IMR-90 (cell line): ENCODE measurements at regions not wholly inside any gene's neighbourhood (a gene's known extent, or its start where the extent isn't known, plus 50 kb on each side); places are given as distances from the start of the nearest gene placed in this dataset.

Experiments used
- ATAC-seq: fragments of 200-7000 bp; cut with Tn5 transposase; 2 replicates; pipeline ENCODE4 v1.9.1; 2020; ENCODE audit warnings: low read depth, mild to moderate bottlenecking, moderate library complexity
- BruUV-seq: library from RNA; stranded (reverse); fragments of 400-500 nt; replicated peaks from 2 replicates; lab custom pipeline; 2021; lab: Mats Ljungman, UMichigan
- CTCF ChIA-PET: fragments of 300-600 bp; formaldehyde crosslinking; extraction: SDS; loops from one replicate; lab custom pipeline; 2021; ENCODE audit warnings: antibody characterized with exemption; lab: Yijun Ruan, JAX
- POLR2A ChIA-PET: fragments of 300-600 bp; sonication (Branson Sonifier 250); formaldehyde crosslinking; loops from one replicate; lab custom pipeline; 2022; ENCODE audit warnings: antibody characterized with exemption; ENCODE audit not compliant: unreplicated experiment; lab: Charles Lee
- DNase-seq: peaks from one replicate; pipeline ENCODE4 v3.0.0; 2013
- H2AFZ ChIP-seq: replicated peaks from 2 replicates; pipeline ENCODE3; 2013; ENCODE audit warnings: low read length, mild to moderate bottlenecking; ENCODE audit not compliant: poor library complexity
- H2AK5ac ChIP-seq: 2 replicates; pipeline ENCODE4 v1.6.1; 2013; ENCODE audit warnings: low read depth, low read length, inconsistent platforms
- H2AK9ac ChIP-seq: replicated peaks from 2 replicates; pipeline ENCODE3; 2013; ENCODE audit warnings: mild to moderate bottlenecking, low read depth, low read length, moderate library complexity; ENCODE audit not compliant: poor library complexity
- H2BK120ac ChIP-seq: 2 replicates; pipeline ENCODE4 v1.6.1; 2013; ENCODE audit warnings: low read depth, low read length, inconsistent platforms
- H2BK15ac ChIP-seq: 3 replicates; pipeline ENCODE4 v1.6.1; 2013; ENCODE audit warnings: low read depth, low read length, inconsistent platforms
- H2BK20ac ChIP-seq: 2 replicates; pipeline ENCODE4 v1.6.1; 2013; ENCODE audit warnings: low read depth, mild to moderate bottlenecking, inconsistent platforms, low read length, moderate library complexity
- H2BK5ac ChIP-seq: 2 replicates; pipeline ENCODE4 v1.6.1; 2013; ENCODE audit warnings: mild to moderate bottlenecking, low read depth, low read length, inconsistent platforms; ENCODE audit not compliant: poor library complexity, severe bottlenecking
- H3K14ac ChIP-seq: replicated peaks from 2 replicates; pipeline ENCODE4 v1.6.1; 2013; ENCODE audit warnings: low read depth, low read length, inconsistent platforms
- H3K18ac ChIP-seq: 2 replicates; pipeline ENCODE4 v1.6.1; 2013; ENCODE audit warnings: low read depth, low read length, control low read depth
- H3K23ac ChIP-seq: 2 replicates; pipeline ENCODE4 v1.6.1; 2013; ENCODE audit warnings: low read depth, low read length, inconsistent platforms
- H3K27ac ChIP-seq: 2 replicates; pipeline ENCODE4 v1.5.1; 2013; ENCODE audit warnings: mild to moderate bottlenecking, control low read depth, low read length; ENCODE audit not compliant: insufficient read depth
- H3K27me3 ChIP-seq: 2 replicates; pipeline ENCODE4 v1.6.1; 2013; ENCODE audit warnings: low read length; ENCODE audit not compliant: control insufficient read depth, insufficient read depth
- H3K36me3 ChIP-seq: 2 replicates; pipeline ENCODE4 v1.6.1; 2013; ENCODE audit warnings: low read length, mixed read lengths; ENCODE audit not compliant: control insufficient read depth, insufficient read depth
- H3K4ac ChIP-seq: 2 replicates; pipeline ENCODE4 v1.6.1; 2013; ENCODE audit warnings: low read depth, low read length, inconsistent platforms
- H3K4me1 ChIP-seq: 2 replicates; pipeline ENCODE4 v1.6.1; 2013; ENCODE audit warnings: low read length, mixed read lengths; ENCODE audit not compliant: control insufficient read depth, insufficient read depth
- H3K4me2 ChIP-seq: 2 replicates; pipeline ENCODE4 v1.6.1; 2013; ENCODE audit warnings: low read depth, mild to moderate bottlenecking, control low read depth, low read length, moderate library complexity
- H3K4me3 ChIP-seq: 2 replicates; pipeline ENCODE4 v1.5.1; 2013; ENCODE audit warnings: low read depth, mild to moderate bottlenecking, control low read depth, low read length, moderate library complexity; ENCODE audit not compliant: insufficient read depth
- H3K56ac ChIP-seq: 2 replicates; pipeline ENCODE4 v1.6.1; 2013; ENCODE audit warnings: low read length, inconsistent platforms; ENCODE audit not compliant: insufficient read depth; ENCODE audit errors: extremely low read depth
- H3K79me1 ChIP-seq, 2 experiments: 2 replicates each; pipeline ENCODE4 v1.6.1; 2013; ENCODE audit warnings: low read length in 2 of 2, inconsistent platforms in 1 of 2, low read depth in 1 of 2
- H3K9ac ChIP-seq: 2 replicates; pipeline ENCODE4 v1.6.1; 2013; ENCODE audit warnings: low read depth, low read length, control low read depth
- H3K9me1 ChIP-seq: 2 replicates; pipeline ENCODE4 v1.6.1; 2013; ENCODE audit warnings: low read length, inconsistent platforms; ENCODE audit not compliant: insufficient read depth
- H3K9me3 ChIP-seq: 2 replicates; pipeline ENCODE4 v1.6.1; 2013; ENCODE audit warnings: low read length; ENCODE audit not compliant: control insufficient read depth, insufficient read depth
- H4K20me1 ChIP-seq: 2 replicates; pipeline ENCODE4 v1.6.1; 2013; ENCODE audit warnings: low read length, inconsistent platforms; ENCODE audit not compliant: insufficient read depth
- H4K5ac ChIP-seq: 2 replicates; pipeline ENCODE4 v1.6.1; 2013; ENCODE audit warnings: mild to moderate bottlenecking, low read depth, low read length, control low read depth
- H4K8ac ChIP-seq, 2 experiments: 2 replicates each; pipeline ENCODE4 v1.6.1; 2013; ENCODE audit warnings: low read depth in 2 of 2, low read length in 2 of 2, control low read depth in 1 of 2, inconsistent platforms in 1 of 2
- H4K91ac ChIP-seq: 2 replicates; pipeline ENCODE4 v1.6.1; 2013; ENCODE audit warnings: low read depth, low read length, inconsistent platforms; ENCODE audit not compliant: insufficient read depth
- BHLHE40 ChIP-seq: fragments of 150-350 bp; IDR thresholded peaks from 2 replicates; pipeline ENCODE4 v1.6.1; 2016; ENCODE audit warnings: mild to moderate bottlenecking, low read depth, low read length
- MAZ ChIP-seq: IDR thresholded peaks from 2 replicates; pipeline ENCODE4 v1.6.1; 2012; ENCODE audit warnings: low read depth, mild to moderate bottlenecking, low read length, improper control_type of control experiment, moderate library complexity, borderline replicate concordance
- NFE2L2 ChIP-seq: fragments of 150-350 bp; IDR thresholded peaks from 2 replicates; pipeline ENCODE4 v1.6.1; 2016; ENCODE audit warnings: low read depth, mild to moderate bottlenecking, low read length
- POLR2A ChIP-seq: IDR thresholded peaks from 2 replicates; pipeline ENCODE4 v1.6.1; 2012; ENCODE audit warnings: mild to moderate bottlenecking, low read depth, low read length
- RFX5 ChIP-seq: IDR thresholded peaks from 2 replicates; pipeline ENCODE4 v1.8.0; 2012; ENCODE audit warnings: low read depth, mild to moderate bottlenecking, low read length, moderate library complexity
- WGBS, 2 experiments: methylation state at CpG; one replicate each; pipeline versions ENCODE4 v1.1.5 to v1.1.7; 2013; ENCODE audit warnings: missing lambda C conversion rate in 2 of 2; ENCODE audit not compliant: insufficient read length in 1 of 2; ENCODE audit errors: extremely low coverage in 2 of 2; 5-methylcytosine and 5-hydroxymethylcytosine counted together
- dilution Hi-C: fragments of 300-500 bp; cut with HindIII; formaldehyde crosslinking; loops from one replicate; pipeline ENCODE4 v1.14.3; 2018; ENCODE audit warnings: low sequenced_read_pairs; ENCODE audit not compliant: unreplicated experiment
- in situ Hi-C: fragments of 300-500 bp; cut with MboI; formaldehyde crosslinking; loops from 3 replicates; pipeline ENCODE4 v1.14.3; 2019; ENCODE audit warnings: low sequenced_read_pairs, inconsistent platforms, mixed read lengths
- intact Hi-C: fragments of 100-400 bp; cut with micrococcal nuclease; formaldehyde crosslinking; loops from 2 replicates; pipeline ENCODE4 v1.10.0; 2022
- TF ChIP-seq, protein P1 (sequence below): conservative IDR thresholded peaks from 2 replicates; pipeline ENCODE4 v1.5.1; 2012; ENCODE audit warnings: mild to moderate bottlenecking, low read depth, low read length, improper control_type of control experiment

DNA sequence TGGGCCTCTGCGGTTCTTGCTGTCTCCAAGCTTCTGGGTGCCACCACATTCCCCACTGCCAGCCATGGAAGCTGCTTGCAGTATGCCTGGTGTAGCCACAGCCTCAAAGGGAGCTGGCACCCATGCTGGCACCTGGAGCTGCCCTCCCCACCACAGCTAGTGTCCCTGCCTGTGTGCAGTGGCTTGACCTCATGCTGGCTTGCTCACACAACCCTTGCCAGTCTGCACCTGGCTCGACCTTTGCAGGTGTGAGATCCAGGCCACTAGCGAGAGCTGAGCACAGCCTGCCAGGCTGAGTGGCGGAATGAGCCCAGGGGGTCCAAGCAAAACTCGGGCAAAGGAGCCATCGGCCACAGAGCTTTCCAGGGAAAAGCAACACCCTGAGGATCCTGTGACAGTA, 236.7 kb upstream of the CSNK1A1L start:
- no peak overlapping the region for H3K9ac ChIP-seq
- H3K14ac ChIP-seq = no peak overlapping the region
- WGBS, 2 experiments = 83% methylated on average over 3 of the region's 6 CpGs; no CpG with 5 or more reads in 1 of the 2 experiments
- H3K56ac ChIP-seq = no peak overlapping the region
- no TSS peak for BruUV-seq
- H3K18ac ChIP-seq = no peak overlapping the region
- no peak overlapping the region for H3K4me3 ChIP-seq
- no peak overlapping the region for H3K4ac ChIP-seq
- dilution Hi-C loops = no loop called here
- no peak overlapping the region for H3K4me2 ChIP-seq
- no peak overlapping the region for H2BK120ac ChIP-seq
- H4K8ac ChIP-seq = no peak overlapping the region
- no peak overlapping the region for H3K23ac ChIP-seq
- intact Hi-C loops = no loop called here
- H2BK20ac ChIP-seq = no peak overlapping the region
- H2AFZ ChIP-seq = peak overlapping the region; percentile 32
- no peak overlapping the region for H2AK9ac ChIP-seq
- no peaks in the 10 kb centered on the region for H3K79me1 ChIP-seq
- no peaks in the 10 kb centered on the region for H3K9me3 ChIP-seq
- H4K20me1 ChIP-seq = no peaks in the 10 kb centered on the region
- POLR2A ChIA-PET = no interaction called here
- no peak overlapping the region for H2BK5ac ChIP-seq
- TF ChIP-seq, protein P1, sequence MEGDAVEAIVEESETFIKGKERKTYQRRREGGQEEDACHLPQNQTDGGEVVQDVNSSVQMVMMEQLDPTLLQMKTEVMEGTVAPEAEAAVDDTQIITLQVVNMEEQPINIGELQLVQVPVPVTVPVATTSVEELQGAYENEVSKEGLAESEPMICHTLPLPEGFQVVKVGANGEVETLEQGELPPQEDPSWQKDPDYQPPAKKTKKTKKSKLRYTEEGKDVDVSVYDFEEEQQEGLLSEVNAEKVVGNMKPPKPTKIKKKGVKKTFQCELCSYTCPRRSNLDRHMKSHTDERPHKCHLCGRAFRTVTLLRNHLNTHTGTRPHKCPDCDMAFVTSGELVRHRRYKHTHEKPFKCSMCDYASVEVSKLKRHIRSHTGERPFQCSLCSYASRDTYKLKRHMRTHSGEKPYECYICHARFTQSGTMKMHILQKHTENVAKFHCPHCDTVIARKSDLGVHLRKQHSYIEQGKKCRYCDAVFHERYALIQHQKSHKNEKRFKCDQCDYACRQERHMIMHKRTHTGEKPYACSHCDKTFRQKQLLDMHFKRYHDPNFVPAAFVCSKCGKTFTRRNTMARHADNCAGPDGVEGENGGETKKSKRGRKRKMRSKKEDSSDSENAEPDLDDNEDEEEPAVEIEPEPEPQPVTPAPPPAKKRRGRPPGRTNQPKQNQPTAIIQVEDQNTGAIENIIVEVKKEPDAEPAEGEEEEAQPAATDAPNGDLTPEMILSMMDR = no peak
- TF ChIP-seq RFX5 (no peak), NFE2L2 (no peak), POLR2A (no peak), MAZ (no peak), BHLHE40 (no peak)
- H4K91ac ChIP-seq = no peak overlapping the region
- no peaks in the 10 kb centered on the region for H3K4me1 ChIP-seq
- peak overlapping the region; percentile 28 for H2AK5ac ChIP-seq
- H3K9me1 ChIP-seq = no peaks in the 10 kb centered on the region
- ATAC-seq (no peak), DNase-seq (no peak)
- in situ Hi-C loops = no loop called here
- H4K5ac ChIP-seq = no peak overlapping the region
- no peaks in the 10 kb centered on the region for H3K36me3 ChIP-seq
- no peak overlapping the region for H3K27ac ChIP-seq
- no peaks in the 10 kb centered on the region for H3K27me3 ChIP-seq
- H2BK15ac ChIP-seq = no peak overlapping the region
- CTCF ChIA-PET = no interaction called here
